ENCODE measurements at regions not wholly inside any gene's neighbourhood (a gene's known extent, or its start where the extent isn't known, plus 50 kb on each side); places are given as distances from the start of the nearest gene placed in this dataset.

DNA sequence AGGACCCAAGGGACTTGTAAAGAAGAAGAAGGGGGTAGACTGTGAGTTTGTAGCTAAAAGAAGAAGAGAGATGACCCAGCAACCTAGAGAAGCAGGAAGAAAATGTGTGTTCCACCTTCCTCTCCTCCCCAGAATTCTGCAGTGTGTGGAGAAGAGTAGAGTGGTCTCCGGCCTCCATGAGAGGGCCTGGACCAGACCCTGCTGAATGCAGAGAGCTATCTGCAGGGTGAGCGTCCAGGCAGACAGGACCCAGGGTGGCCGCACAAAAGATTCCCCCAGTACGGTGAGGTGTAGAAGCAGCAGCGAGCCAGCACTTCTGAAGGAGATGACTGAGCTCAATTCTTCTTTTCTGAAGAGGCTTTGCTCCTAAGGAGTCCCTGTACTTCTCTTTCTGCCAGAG lies 239.7 kb upstream of the ANKRD30A start:
- no peak for TF ChIP-seq POLR2A (IDR thresholded peaks at IDR 0.05)
- TF ChIP-seq, protein P1, sequence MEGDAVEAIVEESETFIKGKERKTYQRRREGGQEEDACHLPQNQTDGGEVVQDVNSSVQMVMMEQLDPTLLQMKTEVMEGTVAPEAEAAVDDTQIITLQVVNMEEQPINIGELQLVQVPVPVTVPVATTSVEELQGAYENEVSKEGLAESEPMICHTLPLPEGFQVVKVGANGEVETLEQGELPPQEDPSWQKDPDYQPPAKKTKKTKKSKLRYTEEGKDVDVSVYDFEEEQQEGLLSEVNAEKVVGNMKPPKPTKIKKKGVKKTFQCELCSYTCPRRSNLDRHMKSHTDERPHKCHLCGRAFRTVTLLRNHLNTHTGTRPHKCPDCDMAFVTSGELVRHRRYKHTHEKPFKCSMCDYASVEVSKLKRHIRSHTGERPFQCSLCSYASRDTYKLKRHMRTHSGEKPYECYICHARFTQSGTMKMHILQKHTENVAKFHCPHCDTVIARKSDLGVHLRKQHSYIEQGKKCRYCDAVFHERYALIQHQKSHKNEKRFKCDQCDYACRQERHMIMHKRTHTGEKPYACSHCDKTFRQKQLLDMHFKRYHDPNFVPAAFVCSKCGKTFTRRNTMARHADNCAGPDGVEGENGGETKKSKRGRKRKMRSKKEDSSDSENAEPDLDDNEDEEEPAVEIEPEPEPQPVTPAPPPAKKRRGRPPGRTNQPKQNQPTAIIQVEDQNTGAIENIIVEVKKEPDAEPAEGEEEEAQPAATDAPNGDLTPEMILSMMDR (IDR thresholded peaks at IDR 0.05), result no peak
